ENCODE measurements at regions not wholly inside any gene's neighbourhood (a gene's known extent, or its start where the extent isn't known, plus 50 kb on each side); places are given as distances from the start of the nearest gene placed in this dataset.

DNA sequence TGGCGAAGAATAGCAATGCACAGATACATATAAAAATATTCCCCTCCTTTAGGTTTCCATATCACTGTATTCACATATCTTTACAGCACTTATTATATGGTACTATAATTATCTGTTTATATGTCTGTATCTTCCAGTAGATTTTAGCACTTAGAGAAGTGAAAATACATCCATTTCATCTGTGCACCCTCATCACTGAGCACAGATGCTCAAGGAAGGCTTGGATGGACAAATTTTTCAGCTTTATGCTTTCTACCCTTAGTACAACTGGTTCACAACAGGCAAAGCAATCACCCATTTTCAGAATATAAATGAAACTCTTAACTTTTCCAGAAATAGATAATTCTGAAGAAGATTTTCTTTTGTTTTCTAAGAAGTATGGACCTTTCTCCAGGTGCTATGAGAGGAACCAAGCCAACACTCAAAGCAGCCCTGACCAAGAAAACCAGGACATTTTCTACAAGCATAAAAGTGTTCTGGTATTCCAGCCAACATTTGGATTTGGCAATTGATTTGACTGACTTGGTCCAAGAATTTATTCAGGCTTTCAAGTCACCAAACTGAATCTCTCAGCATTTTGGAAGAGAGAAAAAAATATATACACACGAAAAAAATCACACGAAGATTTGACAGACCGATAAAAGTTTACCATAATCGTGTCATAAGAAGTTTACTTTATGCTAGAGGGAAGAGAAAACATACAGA is 170.2 kb upstream of the CD180 start:
- DNase-seq: no peak
- Mint-ChIP-seq H3K27ac (no peak overlapping the region), H3K4me3 (no peak overlapping the region), H3K4me1 (ENCODE audit: low read depth) (peaks cover 17% of the 10 kb centered on the region), H3K27me3 (ENCODE audit: low read depth) (peaks cover 17% of the 10 kb centered on the region), H3K9me3 (no peaks in the 10 kb centered on the region), H3K36me3 (ENCODE audit: insufficient read depth in 2 of 2) (no peaks in the 10 kb centered on the region)
- no peak for ATAC-seq (replicated peaks in 1 of 2)

DNA sequence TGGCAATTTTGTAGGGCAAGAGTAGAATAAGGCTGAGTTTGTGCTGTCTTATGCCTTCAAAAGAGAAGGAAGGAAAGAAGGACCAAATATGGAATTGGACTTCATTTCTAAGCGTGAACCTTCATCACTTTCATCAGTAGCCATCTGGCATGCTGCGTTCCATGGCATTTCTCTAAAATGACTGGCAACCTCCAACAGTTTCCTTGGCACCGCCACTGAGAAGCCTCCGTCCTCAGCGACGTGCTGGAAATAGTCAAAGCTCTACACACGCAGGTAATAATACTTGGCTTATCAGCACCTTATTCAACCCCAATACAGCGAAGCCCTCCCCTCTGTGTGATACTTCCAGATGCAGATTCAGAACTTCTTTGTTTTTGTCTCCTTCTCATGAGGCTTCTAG is 169.7 kb upstream of the CD180 start:
- Mint-ChIP-seq H3K9me3 (no peaks in the 10 kb centered on the region), H3K27ac (no peak overlapping the region), H3K4me1 (ENCODE audit: low read depth) (peaks cover 21% of the 10 kb centered on the region), H3K4me3 (no peak overlapping the region), H3K27me3 (ENCODE audit: low read depth) (peaks cover 11% of the 10 kb centered on the region), H3K36me3 (ENCODE audit: insufficient read depth in 2 of 2) (no peaks in the 10 kb centered on the region)
- no peak for ATAC-seq (replicated peaks in 1 of 2)
- no peak for DNase-seq

DNA sequence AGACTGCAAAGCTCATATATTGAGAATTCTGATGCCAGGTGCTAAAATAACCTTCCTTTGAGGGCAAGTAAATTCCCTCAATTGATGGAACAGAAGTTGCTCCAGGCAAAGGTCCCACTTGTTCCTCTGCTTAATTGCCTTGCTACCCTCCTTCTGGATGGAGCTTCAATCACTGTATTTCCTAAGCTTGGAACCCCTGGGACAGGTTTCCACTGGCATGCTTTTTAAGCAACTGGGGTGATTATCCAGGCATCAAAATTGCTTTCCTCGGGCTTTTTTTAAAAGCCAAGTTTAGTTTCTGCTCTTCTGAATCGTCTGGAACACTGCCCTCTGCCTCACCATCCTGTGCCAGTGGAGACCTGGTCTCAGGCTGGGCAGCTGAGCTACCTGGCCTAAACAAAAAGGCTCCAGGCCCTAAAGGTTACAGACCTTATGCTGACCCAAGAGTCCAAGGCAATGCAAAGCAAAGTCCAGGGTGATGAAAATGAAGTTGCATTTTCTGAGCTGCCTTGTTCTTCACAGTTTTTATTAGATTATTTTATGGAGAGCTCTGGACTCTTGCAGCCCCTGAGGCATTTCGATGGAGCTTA is 167.9 kb upstream of the CD180 start:
- Mint-ChIP-seq H3K9me3 (no peaks in the 10 kb centered on the region), H3K4me1 (ENCODE audit: low read depth) (peaks cover 30% of the 10 kb centered on the region), H3K27me3 (ENCODE audit: low read depth) (peaks cover 10% of the 10 kb centered on the region), H3K36me3 (ENCODE audit: insufficient read depth in 2 of 2) (no peaks in the 10 kb centered on the region), H3K4me3 (no peak overlapping the region), H3K27ac (no peak overlapping the region)
- ATAC-seq (replicated peaks in 1 of 2) (no peak), DNase-seq (no peak)

DNA sequence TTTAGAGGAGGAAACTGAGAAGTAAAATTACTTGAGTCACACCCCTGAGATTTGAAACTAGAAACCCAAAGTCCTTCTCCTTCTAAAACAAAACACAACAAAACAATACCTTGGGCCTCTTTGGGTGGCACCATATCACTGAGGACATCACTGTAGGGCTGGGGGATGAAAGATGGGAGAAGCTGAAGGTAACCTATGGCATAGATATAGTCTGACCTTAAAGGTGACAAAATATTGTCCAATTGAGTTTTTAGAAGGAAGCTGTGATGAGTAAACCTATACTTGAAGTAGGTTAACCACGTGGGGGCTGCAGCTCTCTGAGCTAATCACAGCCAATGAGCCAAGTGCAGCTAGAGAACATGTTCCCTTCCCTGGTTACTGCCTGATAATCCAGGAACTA is 167.4 kb upstream of the CD180 start:
- peak; percentile 55 to 60 for ATAC-seq (replicated peaks in 1 of 2)
- peaks cover 6% of the 10 kb centered on the region for H3K27me3 Mint-ChIP-seq (ENCODE audit: low read depth)
- DNase-seq: no peak
- no peaks in the 10 kb centered on the region for H3K36me3 Mint-ChIP-seq (ENCODE audit: insufficient read depth in 2 of 2)
- H3K4me1 Mint-ChIP-seq (ENCODE audit: low read depth): peaks cover 30% of the 10 kb centered on the region
- H3K4me3 Mint-ChIP-seq: no peak overlapping the region
- H3K9me3 Mint-ChIP-seq: no peaks in the 10 kb centered on the region
- no peak overlapping the region for H3K27ac Mint-ChIP-seq

DNA sequence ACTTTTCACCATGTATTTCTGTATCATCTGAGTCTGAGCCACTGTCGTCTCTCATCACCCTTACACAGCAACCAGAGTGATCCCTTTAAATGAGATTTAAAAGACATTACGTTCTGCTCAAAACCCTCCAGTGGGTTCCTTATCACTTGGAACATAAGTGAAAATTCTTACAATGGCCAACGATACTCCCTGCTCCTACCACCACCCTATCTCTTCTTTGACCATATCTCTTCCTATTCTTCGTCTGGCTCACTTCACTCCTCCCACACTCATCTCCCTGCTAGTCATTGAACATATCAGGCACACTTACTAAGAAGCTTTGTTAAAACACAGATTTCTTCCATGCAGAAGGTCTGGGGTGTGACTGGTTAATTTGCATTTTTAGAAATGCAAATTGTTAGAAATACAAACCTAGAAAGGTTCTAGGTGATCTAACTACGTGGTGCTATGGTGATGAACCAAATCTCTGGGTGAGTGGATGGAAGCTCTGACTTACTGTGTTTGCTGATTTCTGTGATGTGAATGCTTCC is 166.6 kb upstream of the CD180 start:
- peaks cover under 1% of the 10 kb centered on the region for H3K27me3 Mint-ChIP-seq (ENCODE audit: low read depth)
- peak overlapping the region; percentile 6 for H3K27ac Mint-ChIP-seq

DNA sequence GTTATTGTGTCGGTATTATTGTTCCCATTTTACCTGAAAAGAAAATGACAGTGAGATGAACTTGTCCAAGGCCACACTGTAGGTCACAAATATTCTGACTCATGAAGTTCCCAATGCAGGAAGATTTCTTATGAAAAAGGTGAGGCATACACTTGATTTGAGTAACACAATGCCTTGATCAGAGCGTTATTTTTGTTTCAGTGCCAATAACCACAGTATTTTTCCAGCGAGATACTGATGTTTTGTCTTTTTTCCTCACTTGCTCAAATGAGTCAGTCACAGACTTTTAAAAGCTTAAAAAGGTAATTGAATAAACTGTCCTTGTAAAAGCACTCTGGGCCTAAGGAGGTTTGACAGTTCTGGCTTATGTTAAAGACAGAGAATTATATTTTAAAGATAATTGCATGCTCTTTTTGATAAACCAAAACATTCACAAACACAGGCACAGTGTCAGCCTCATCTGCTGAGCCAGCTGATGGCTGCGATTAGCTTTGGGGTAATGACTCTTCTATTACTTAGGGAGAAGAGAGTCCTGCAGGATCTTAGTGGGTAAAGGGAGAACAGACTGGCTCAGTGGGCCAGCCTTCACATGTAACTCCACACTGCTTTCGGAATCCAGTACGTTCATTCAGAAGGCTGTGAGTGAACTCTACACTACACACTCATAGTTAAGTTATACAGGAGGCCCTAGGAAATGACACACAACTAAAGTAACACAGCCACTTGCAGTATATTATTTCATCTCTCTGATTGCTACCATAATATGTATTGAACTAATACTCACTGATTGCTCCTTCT is 165.5 kb upstream of the CD180 start:
- ATAC-seq (replicated peaks in 1 of 2): no peak
- H3K4me1 Mint-ChIP-seq (ENCODE audit: low read depth): peaks cover 30% of the 10 kb centered on the region
- no peak overlapping the region for H3K4me3 Mint-ChIP-seq
- H3K27ac Mint-ChIP-seq: no peak overlapping the region
- DNase-seq: no peak
- H3K36me3 Mint-ChIP-seq (ENCODE audit: insufficient read depth in 2 of 2): no peaks in the 10 kb centered on the region
- H3K9me3 Mint-ChIP-seq: no peaks in the 10 kb centered on the region
- H3K27me3 Mint-ChIP-seq (ENCODE audit: low read depth): no peaks in the 10 kb centered on the region

More for the DNA sequence above, 166.6 kb upstream of the CD180 start:
- Mint-ChIP-seq H3K36me3 (ENCODE audit: insufficient read depth in 2 of 2) (no peaks in the 10 kb centered on the region), H3K9me3 (no peaks in the 10 kb centered on the region), H3K4me3 (no peak overlapping the region), H3K4me1 (ENCODE audit: low read depth) (peaks cover 30% of the 10 kb centered on the region)
- ATAC-seq (replicated peaks in 1 of 2) (peak; percentile 28 to 36), DNase-seq (no peak)

DNA sequence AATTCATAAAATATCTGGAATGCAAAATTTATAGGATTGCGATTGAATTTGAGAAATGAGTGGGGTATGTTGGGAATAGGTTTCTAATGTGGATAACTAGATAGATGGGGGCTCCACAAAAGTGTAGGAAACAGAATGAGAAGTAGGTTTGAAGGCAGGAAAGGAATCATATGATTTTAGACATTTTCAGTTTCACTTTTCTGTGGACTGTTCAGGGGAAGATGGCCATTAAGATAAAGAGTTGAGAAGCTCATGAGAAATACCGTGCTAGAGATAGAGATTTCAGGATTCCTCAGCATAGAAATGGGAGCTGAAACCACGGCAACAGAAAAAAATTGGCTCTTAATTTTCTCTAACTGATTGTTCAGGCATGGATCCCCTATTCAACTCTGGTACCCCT is 163.4 kb upstream of the CD180 start:
- Mint-ChIP-seq H3K4me1 (ENCODE audit: low read depth) (peaks cover 30% of the 10 kb centered on the region), H3K9me3 (no peaks in the 10 kb centered on the region), H3K36me3 (ENCODE audit: insufficient read depth in 2 of 2) (no peaks in the 10 kb centered on the region), H3K27me3 (ENCODE audit: low read depth) (no peaks in the 10 kb centered on the region), H3K4me3 (peak overlapping the region in 1 of 2 donors; percentile 5), H3K27ac (no peak overlapping the region)
- ATAC-seq (replicated peaks in 1 of 2) (no peak), DNase-seq (no peak)

DNA sequence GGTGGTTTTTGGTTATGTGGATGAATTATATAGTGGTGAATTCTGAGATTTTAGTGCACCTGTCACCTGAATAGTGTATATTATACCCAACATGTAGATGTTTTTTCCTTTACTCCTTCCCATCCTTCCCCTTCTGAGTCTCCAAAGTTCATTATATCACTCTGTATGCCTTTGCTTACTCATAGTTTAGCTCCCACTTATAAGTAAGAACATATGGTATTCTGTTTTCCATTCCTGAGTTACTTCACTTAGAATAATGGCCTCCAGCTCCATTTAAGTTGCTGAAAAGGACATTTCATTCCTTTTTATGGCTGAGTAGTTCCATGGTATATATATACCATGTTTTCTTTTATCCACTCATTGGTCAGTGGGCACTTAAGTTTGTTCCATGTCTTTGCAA is 161.6 kb upstream of the CD180 start:
- DNase-seq (no peak), ATAC-seq (replicated peaks in 1 of 2) (no peak)
- no peak overlapping the region for H3K27ac Mint-ChIP-seq
- no peaks in the 10 kb centered on the region for H3K27me3 Mint-ChIP-seq (ENCODE audit: low read depth)
- peaks cover 20% of the 10 kb centered on the region for H3K4me1 Mint-ChIP-seq (ENCODE audit: low read depth)
- no peaks in the 10 kb centered on the region for H3K9me3 Mint-ChIP-seq
- no peak overlapping the region for H3K4me3 Mint-ChIP-seq
- H3K36me3 Mint-ChIP-seq (ENCODE audit: insufficient read depth in 2 of 2): no peaks in the 10 kb centered on the region

DNA sequence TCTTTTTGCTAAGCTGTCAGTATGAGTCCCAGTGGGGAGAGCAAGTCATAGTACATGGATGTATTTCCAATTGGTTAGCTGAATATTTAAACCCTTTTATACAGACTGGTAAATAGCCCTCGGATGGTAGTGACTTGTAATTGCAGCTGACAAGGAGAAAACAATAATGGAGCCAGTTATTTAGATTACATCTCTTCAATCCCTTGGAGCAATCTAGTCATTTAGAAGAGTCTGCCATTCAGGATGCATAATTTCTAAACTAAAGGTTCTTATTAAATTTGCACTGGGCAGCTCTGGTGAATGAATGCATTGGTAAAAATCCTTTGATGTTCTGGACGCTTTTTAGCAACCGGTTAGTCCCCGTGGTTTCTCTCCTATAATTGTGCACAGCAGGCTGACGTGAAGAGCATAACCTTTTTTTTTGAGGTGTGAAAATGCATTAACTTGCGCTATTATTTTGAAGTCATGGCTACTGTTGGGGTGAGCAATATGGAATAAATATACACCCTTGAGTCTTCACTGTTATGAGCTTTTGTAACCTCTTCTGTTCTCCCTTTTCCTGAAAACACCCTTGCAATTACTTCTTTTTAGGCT is 158.6 kb upstream of the CD180 start:
- DNase-seq: no peak

DNA sequence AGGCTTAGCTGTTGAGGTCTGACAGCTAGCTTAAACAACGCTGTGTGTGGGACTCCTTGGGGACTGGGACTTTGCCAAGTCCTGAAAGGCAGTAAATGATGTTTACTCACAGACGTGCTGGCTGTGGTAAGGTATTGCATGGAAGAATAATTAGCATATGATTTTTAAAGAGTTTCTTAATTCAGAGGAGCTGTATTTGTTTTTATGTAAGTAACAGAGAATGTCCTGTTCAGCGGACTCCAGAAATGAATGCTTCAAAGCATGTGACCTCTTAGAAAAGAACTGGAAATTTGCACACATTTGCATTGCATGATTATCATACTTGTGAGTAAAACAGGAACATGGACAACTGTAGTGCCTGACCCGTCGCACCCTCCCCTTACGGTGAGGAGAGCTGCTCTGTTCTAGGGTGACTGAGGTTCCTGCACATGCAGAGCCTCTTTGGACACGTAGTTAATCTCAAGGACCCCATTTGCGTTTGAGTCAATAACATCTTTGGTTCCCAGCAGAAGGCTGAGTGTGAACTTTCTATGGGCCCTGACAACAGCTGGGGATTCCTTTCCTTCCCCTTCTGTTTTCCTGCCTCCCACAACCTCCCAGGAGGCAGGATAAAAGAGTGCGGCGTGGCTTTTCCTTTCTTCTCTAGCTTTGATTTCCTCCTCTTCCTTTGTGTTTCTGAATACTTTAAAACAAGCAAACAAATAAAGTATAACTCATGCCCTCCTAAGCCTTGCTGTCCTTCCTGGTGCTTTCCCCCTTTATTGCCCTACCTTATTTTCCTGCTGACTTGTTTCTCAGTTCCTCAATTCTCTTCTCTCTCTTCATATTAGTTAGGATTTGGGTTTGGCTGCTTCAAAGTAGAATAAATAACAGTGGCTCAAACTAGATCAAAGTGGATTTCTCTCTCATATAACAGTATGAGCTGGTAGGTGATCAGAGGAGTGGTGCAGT is 157.2 kb upstream of the CD180 start:
- ATAC-seq (replicated peaks in 1 of 2): no peak
- Mint-ChIP-seq H3K36me3 (ENCODE audit: insufficient read depth in 2 of 2) (no peaks in the 10 kb centered on the region), H3K4me3 (no peak overlapping the region), H3K27ac (no peak overlapping the region), H3K27me3 (ENCODE audit: low read depth) (no peaks in the 10 kb centered on the region), H3K9me3 (no peaks in the 10 kb centered on the region), H3K4me1 (ENCODE audit: low read depth) (peaks cover 8% of the 10 kb centered on the region)
- no peak for DNase-seq

More for the DNA sequence above, 158.6 kb upstream of the CD180 start:
- Mint-ChIP-seq H3K27ac (no peak overlapping the region), H3K4me1 (ENCODE audit: low read depth) (peaks cover 12% of the 10 kb centered on the region), H3K9me3 (no peaks in the 10 kb centered on the region), H3K4me3 (no peak overlapping the region), H3K27me3 (ENCODE audit: low read depth) (no peaks in the 10 kb centered on the region), H3K36me3 (ENCODE audit: insufficient read depth in 2 of 2) (no peaks in the 10 kb centered on the region)
- no peak for ATAC-seq (replicated peaks in 1 of 2)

DNA sequence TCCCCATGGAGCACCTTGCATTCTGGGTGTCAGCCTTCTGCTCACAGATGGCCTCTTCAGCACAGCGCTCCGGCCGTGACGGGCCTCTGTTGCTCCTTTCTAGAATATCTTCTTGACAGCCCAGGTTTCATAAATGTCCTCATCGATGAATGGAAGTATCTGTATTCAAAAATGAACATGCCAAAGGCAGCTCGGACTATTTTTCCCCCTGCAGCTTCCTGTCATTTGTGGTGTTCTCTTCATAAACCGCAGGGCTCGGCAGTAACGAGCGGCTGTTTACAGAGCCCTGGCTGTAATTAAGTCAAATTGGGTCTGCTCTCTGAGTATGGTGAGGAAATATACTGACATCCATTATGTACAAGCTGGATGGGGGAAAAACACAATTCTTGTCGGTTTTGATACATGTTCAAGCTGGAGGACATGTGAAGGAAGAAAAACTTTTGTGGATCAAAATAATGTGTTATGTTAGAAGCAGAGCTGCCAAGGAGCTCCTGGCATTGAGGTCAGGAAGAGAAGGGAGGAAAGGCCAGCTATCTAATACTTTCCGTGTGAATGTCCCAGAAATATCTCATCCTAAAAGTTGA is 154.1 kb upstream of the CD180 start:
- ATAC-seq (replicated peaks in 1 of 2) (no peak), DNase-seq (no peak)
- Mint-ChIP-seq H3K4me1 (ENCODE audit: low read depth) (peaks cover 8% of the 10 kb centered on the region), H3K27me3 (ENCODE audit: low read depth) (no peaks in the 10 kb centered on the region), H3K9me3 (peaks cover 0 to 1% of the 10 kb centered on the region in 2 donors), H3K36me3 (ENCODE audit: insufficient read depth in 2 of 2) (no peaks in the 10 kb centered on the region), H3K4me3 (peak overlapping the region; percentile 49 to 68), H3K27ac (no peak overlapping the region)

DNA sequence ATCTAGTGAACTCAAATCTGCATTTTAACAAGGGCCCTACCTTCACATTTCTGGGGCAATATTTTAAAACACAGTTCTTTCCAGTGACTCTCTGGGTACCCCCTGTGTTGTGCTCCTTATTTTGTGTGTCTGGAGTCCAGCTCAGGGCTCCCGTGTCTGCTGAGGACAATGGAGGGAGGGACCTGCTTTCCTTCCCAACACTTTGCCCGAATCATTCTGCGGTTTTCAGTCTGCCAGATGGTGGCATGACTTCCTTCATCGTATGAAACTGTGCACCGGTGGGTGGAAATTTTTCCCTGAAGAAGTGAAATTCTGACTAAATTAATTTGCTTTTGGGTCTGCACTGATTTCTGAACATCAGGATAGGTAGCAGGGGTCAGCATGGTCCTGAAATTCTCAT is 153.6 kb upstream of the CD180 start:
- H3K27me3 Mint-ChIP-seq (ENCODE audit: low read depth): no peaks in the 10 kb centered on the region
- no peaks in the 10 kb centered on the region for H3K36me3 Mint-ChIP-seq (ENCODE audit: insufficient read depth in 2 of 2)
- H3K4me1 Mint-ChIP-seq (ENCODE audit: low read depth): peaks cover 8% of the 10 kb centered on the region
- no peak for ATAC-seq (replicated peaks in 1 of 2)
- no peak overlapping the region for H3K27ac Mint-ChIP-seq
- H3K9me3 Mint-ChIP-seq: peaks cover 0 to 1% of the 10 kb centered on the region in 2 donors
- no peak for DNase-seq
- H3K4me3 Mint-ChIP-seq: peak overlapping the region; percentile 49 to 68

Data from activated T-cell treated with anti-CD3 and anti-CD28 coated beads, Interleukin-2, amount 50 U/mL, for 72 hours (primary cell).